ENCODE measurements at regions not wholly inside any gene's neighbourhood (a gene's known extent, or its start where the extent isn't known, plus 50 kb on each side); places are given as distances from the start of the nearest gene placed in this dataset.

- TF ChIP-seq CTCF (conservative IDR thresholded peaks at IDR 0.05), result no peak
- H3K27ac ChIP-seq, result no peak overlapping the region
Measured at GRCh38 chr6:163728442-163729126, 314.1 kb downstream of the QKI start.

- TF ChIP-seq CTCF (conservative IDR thresholded peaks at IDR 0.05), result no peak
Measured at GRCh38 chr6:163726037-163726695, 311.6 kb downstream of the QKI start.

GRCh38 chr6:163725008-163725941 is 310.8 kb downstream of the QKI start:
- no peak for TF ChIP-seq CTCF (conservative IDR thresholded peaks at IDR 0.05)
- H3K27ac ChIP-seq, result no peak overlapping the region

More at GRCh38 chr6:163726037-163726695, 311.6 kb downstream of the QKI start:
- H3K27ac ChIP-seq, result no peak overlapping the region

GRCh38 chr6:163724196-163724595 is 309.7 kb downstream of the QKI start:
- no peak overlapping the region for H3K27ac ChIP-seq
- no peak for TF ChIP-seq CTCF (conservative IDR thresholded peaks at IDR 0.05)

- no peak overlapping the region for H3K27ac ChIP-seq
- TF ChIP-seq CTCF (conservative IDR thresholded peaks at IDR 0.05), result no peak
Measured at GRCh38 chr6:163723759-163724158, 309.2 kb downstream of the QKI start.

- no peak for TF ChIP-seq CTCF (conservative IDR thresholded peaks at IDR 0.05)
- H3K27ac ChIP-seq, result no peak overlapping the region
Measured at GRCh38 chr6:163721922-163722692, 307.6 kb downstream of the QKI start.
